ENCODE measurements at regions not wholly inside any gene's neighbourhood (a gene's known extent, or its start where the extent isn't known, plus 50 kb on each side); places are given as distances from the start of the nearest gene placed in this dataset.

GRCh38 chr2:181395851-181396250 is 61.3 kb upstream of the ITGA4 start:
- TF ChIP-seq, protein P1, sequence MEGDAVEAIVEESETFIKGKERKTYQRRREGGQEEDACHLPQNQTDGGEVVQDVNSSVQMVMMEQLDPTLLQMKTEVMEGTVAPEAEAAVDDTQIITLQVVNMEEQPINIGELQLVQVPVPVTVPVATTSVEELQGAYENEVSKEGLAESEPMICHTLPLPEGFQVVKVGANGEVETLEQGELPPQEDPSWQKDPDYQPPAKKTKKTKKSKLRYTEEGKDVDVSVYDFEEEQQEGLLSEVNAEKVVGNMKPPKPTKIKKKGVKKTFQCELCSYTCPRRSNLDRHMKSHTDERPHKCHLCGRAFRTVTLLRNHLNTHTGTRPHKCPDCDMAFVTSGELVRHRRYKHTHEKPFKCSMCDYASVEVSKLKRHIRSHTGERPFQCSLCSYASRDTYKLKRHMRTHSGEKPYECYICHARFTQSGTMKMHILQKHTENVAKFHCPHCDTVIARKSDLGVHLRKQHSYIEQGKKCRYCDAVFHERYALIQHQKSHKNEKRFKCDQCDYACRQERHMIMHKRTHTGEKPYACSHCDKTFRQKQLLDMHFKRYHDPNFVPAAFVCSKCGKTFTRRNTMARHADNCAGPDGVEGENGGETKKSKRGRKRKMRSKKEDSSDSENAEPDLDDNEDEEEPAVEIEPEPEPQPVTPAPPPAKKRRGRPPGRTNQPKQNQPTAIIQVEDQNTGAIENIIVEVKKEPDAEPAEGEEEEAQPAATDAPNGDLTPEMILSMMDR (IDR thresholded peaks at IDR 0.05): no peak
- TF ChIP-seq POLR2A (IDR thresholded peaks at IDR 0.05) (no peak), EP300 (IDR thresholded peaks at IDR 0.05; ENCODE audit: low read depth) (no peak)
